Uterus (tissue), 2 donors: ENCODE measurements at regions not wholly inside any gene's neighbourhood (a gene's known extent, or its start where the extent isn't known, plus 50 kb on each side); places are given as distances from the start of the nearest gene placed in this dataset.

Source experiments
- CTCF ChIP-seq, 4 experiments: fragments of 200-600 bp in 2 of 4; fragments of 450-650 bp in 2 of 4; sonication (generic) in 2 of 4; IDR thresholded peaks; one replicate each; pipeline ENCODE4 v1.5.1; 2016 to 2019; ENCODE audit warnings: antibody characterized with exemption in 4 of 4, mild to moderate bottlenecking in 2 of 4, moderate library complexity in 1 of 4
- POLR2A ChIP-seq, 2 donors: fragments of 450-650 bp; IDR thresholded peaks; one replicate each; pipeline ENCODE4 v1.6.1; 2016; ENCODE audit warnings: antibody characterized with exemption in 2 of 2, mild to moderate bottlenecking in 1 of 2, moderate library complexity in 1 of 2

GRCh38 chr13:62043600-62043999, 628.0 kb upstream of the PCDH20 start:
- no peak for TF ChIP-seq CTCF (IDR thresholded peaks at IDR 0.05)
- no peak for TF ChIP-seq POLR2A (IDR thresholded peaks at IDR 0.05)
